ENCODE measurements at regions not wholly inside any gene's neighbourhood (a gene's known extent, or its start where the extent isn't known, plus 50 kb on each side); places are given as distances from the start of the nearest gene placed in this dataset.
"Not testable (repeated sequence)": the region's sequence is repeated elsewhere in the genome, so short reads cannot be mapped to it uniquely, and the experiment has no call there.

DNA sequence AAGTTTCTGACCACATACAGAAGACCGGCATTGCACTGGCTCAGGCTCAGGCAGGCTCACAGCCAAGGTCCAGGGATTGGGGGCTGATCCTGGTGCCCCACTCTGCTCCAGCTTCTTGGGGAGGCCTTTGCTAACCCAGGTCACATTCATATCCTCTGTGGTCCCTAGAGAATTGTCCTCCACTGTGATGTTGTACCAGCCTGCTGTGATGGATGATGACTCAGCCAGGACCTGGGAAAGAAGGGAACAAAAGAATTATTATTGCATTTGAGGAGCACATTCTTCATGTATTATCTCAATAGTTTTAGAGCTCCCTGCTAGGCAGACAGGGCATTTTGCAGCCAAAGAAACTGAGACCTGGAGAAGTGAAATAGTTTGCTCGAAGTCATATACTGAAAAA is 114.3 kb upstream of the ETV3 start:
- DNase-seq (ENCODE audit: low spot score) = no peak
- TF ChIP-seq POLR2AphosphoS5 (IDR thresholded peaks at IDR 0.05) (no peak), POLR2A (IDR thresholded peaks at IDR 0.05) (no peak)
- TF ChIP-seq, protein P1, sequence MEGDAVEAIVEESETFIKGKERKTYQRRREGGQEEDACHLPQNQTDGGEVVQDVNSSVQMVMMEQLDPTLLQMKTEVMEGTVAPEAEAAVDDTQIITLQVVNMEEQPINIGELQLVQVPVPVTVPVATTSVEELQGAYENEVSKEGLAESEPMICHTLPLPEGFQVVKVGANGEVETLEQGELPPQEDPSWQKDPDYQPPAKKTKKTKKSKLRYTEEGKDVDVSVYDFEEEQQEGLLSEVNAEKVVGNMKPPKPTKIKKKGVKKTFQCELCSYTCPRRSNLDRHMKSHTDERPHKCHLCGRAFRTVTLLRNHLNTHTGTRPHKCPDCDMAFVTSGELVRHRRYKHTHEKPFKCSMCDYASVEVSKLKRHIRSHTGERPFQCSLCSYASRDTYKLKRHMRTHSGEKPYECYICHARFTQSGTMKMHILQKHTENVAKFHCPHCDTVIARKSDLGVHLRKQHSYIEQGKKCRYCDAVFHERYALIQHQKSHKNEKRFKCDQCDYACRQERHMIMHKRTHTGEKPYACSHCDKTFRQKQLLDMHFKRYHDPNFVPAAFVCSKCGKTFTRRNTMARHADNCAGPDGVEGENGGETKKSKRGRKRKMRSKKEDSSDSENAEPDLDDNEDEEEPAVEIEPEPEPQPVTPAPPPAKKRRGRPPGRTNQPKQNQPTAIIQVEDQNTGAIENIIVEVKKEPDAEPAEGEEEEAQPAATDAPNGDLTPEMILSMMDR (IDR thresholded peaks at IDR 0.05) = no peak
- Histone ChIP-seq H3K36me3 (no peaks in the 10 kb centered on the region), H3K27me3 (replicated peaks; ENCODE audit: insufficient read depth) (no peaks in the 10 kb centered on the region), H3K9me3 (no peaks in the 10 kb centered on the region), H3K4me3 (no peak overlapping the region), H3K27ac (no peak overlapping the region), H3K4me1 (replicated peaks) (no peaks in the 10 kb centered on the region)
- WGBS = 93% methylated on average over 2 of the region's 2 CpGs
- intact Hi-C loops (cut with DNase I) = no loop called here

DNA sequence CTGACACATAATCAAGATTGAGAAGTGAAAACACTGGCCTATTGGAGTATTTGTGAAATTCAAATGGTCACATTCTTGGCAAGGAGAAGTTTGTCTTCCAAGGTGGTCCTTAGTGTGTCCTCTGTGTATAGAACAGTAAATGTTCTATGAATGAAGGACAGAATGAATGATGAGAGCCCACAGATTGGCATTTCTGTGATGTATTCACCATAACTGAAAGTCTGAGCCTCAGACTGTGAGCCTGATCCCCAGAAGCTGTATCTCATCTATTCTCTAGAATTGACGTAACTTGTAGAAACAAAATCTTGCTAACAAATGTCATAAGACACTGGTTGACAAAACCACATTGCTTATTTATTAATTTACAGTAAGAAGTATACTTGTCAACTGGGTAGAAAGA is 111.5 kb upstream of the ETV3 start:
- intact Hi-C loops (cut with DNase I) = no loop called here
- no peak for TF ChIP-seq POLR2AphosphoS5 (IDR thresholded peaks at IDR 0.05)
- TF ChIP-seq, protein P1 (IDR thresholded peaks at IDR 0.05) = no peak
- no peak for TF ChIP-seq POLR2A (IDR thresholded peaks at IDR 0.05)

DNA sequence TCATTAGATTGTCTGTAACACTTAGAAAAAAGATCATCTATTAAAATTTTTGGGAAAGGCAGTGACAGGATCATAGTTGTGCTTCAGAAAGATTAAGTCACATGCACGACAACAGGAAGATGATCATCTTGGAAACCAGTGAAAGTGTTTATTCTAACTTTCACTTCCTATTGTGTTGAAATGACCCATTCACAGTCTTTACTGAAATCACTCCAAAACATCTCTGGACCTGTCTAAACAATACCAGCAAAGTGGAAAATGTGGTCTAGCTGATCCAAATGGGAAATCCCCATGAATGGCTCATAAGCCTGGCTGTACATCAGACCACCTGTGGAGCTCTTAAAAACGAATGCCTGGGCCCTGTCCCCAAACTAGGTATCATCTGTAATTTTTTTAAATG is 111.1 kb upstream of the ETV3 start:
- H3K4me1 ChIP-seq (replicated peaks) = no peaks in the 10 kb centered on the region
- no peak for DNase-seq (ENCODE audit: low spot score)
- H3K27me3 ChIP-seq (replicated peaks; ENCODE audit: insufficient read depth) = peaks cover 3% of the 10 kb centered on the region
- no peaks in the 10 kb centered on the region for H3K9me3 ChIP-seq
- TF ChIP-seq POLR2A (IDR thresholded peaks at IDR 0.05) (no peak), POLR2AphosphoS5 (IDR thresholded peaks at IDR 0.05) (no peak)
- TF ChIP-seq, protein P1 (IDR thresholded peaks at IDR 0.05) = no peak
- no peak overlapping the region for H3K27ac ChIP-seq
- 19% methylated on average over 2 of the region's 2 CpGs for WGBS
- intact Hi-C loops (cut with DNase I) = no loop called here
- no peak overlapping the region for H3K4me3 ChIP-seq
- H3K36me3 ChIP-seq = no peaks in the 10 kb centered on the region

More for the DNA sequence above, 111.5 kb upstream of the ETV3 start:
- Histone ChIP-seq H3K27ac (no peak overlapping the region), H3K4me3 (no peak overlapping the region), H3K27me3 (replicated peaks; ENCODE audit: insufficient read depth) (peaks cover 3% of the 10 kb centered on the region), H3K36me3 (no peaks in the 10 kb centered on the region), H3K4me1 (replicated peaks) (no peaks in the 10 kb centered on the region), H3K9me3 (no peaks in the 10 kb centered on the region)
- 93% methylated on average over 1 of the region's 1 CpG for WGBS
- no peak for DNase-seq (ENCODE audit: low spot score)

DNA sequence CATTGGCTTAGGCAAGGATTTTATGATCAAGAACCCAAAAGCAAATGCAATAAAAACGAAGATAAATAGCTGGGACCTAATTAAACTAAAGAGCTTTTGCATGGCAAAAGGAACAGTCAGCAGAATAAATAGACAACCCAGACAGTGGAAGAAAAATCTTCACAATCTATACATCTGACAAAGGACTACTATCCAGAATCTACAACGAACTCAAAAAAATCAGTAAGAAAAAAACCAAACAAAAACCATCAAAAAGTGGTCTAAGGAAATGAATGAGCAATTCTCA is 109.5 kb upstream of the ETV3 start:
- intact Hi-C loops (cut with DNase I); H3K27ac ChIP-seq; H3K4me1 ChIP-seq (replicated peaks); H3K9me3 ChIP-seq; DNase-seq (ENCODE audit: low spot score); H3K27me3 ChIP-seq (replicated peaks; ENCODE audit: insufficient read depth); H3K36me3 ChIP-seq; H3K4me3 ChIP-seq: not testable (repeated sequence)
- 49% methylated on average over 2 of the region's 2 CpGs for WGBS

- H3K4me3 ChIP-seq = no peak overlapping the region
- WGBS = 66% methylated on average over 2 of the region's 2 CpGs
- no peaks in the 10 kb centered on the region for H3K4me1 ChIP-seq (replicated peaks)
- no peaks in the 10 kb centered on the region for H3K36me3 ChIP-seq
- no peaks in the 10 kb centered on the region for H3K9me3 ChIP-seq
- TF ChIP-seq POLR2A (IDR thresholded peaks at IDR 0.05) (no peak), POLR2AphosphoS5 (IDR thresholded peaks at IDR 0.05) (no peak)
- TF ChIP-seq, protein P1 (IDR thresholded peaks at IDR 0.05) = no peak
- H3K27ac ChIP-seq = no peak overlapping the region
- H3K27me3 ChIP-seq (replicated peaks; ENCODE audit: insufficient read depth) = peaks cover 3% of the 10 kb centered on the region
- intact Hi-C loops (cut with DNase I) = no loop called here
- no peak for DNase-seq (ENCODE audit: low spot score)
Observed at GRCh38 chr1:157247005-157247763, 109.0 kb upstream of the ETV3 start.

Measured in prostate gland (tissue), 2 donors.